Caco-2 (cell line): ENCODE measurements at regions not wholly inside any gene's neighbourhood (a gene's known extent, or its start where the extent isn't known, plus 50 kb on each side); places are given as distances from the start of the nearest gene placed in this dataset.

ENCODE experiments used
- BruUV-seq: library from RNA; stranded (reverse); fragments of 400-500 nt; replicated peaks from 2 replicates; lab custom pipeline; 2021; lab: Mats Ljungman, UMichigan
- CTCF ChIA-PET: fragments of 300-600 bp; sonication (Branson Sonifier 250); formaldehyde crosslinking; loops from one replicate; lab custom pipeline; 2022; ENCODE audit warnings: antibody characterized with exemption; lab: Charles Lee
- POLR2A ChIA-PET: fragments of 300-600 bp; sonication (Branson Sonifier 250); formaldehyde crosslinking; loops from one replicate; lab custom pipeline; 2022; ENCODE audit warnings: antibody characterized with exemption; lab: Charles Lee
- DNase-seq, 2 experiments: peaks; one replicate each; pipeline versions ENCODE4 v3.0.0 to v3.0.0-alpha.2; 2020 to 2022
- H3K27me3 ChIP-seq: replicated peaks from 2 replicates; pipeline ENCODE4 v1.6.0; 2011; ENCODE audit warnings: low read length; ENCODE audit not compliant: control insufficient read depth, insufficient read depth
- H3K36me3 ChIP-seq: 2 replicates; pipeline ENCODE4 v1.5.1; 2011; ENCODE audit warnings: low read length; ENCODE audit not compliant: control insufficient read depth, insufficient read depth
- H3K4me1 ChIP-seq: fragments of 250-450 bp; sonication (Bioruptor Pico); 2 replicates; pipeline ENCODE4 v1.5.1; 2020; ENCODE audit warnings: mild to moderate bottlenecking
- H3K4me3 ChIP-seq: 2 replicates; pipeline ENCODE4 v1.5.1; 2011; ENCODE audit warnings: low read depth, mild to moderate bottlenecking, control low read depth, low read length
- H3K9me3 ChIP-seq: fragments of 250-450 bp; sonication (Bioruptor Pico); 2 replicates; pipeline ENCODE4 v1.5.1; 2020; ENCODE audit warnings: mild to moderate bottlenecking, moderate library complexity
- H3K27ac Mint-ChIP-seq: one replicate; pipeline ENCODE4 v1.8.0; 2022; ENCODE audit warnings: mixed read lengths; ENCODE audit not compliant: unreplicated experiment
- H3K27me3 Mint-ChIP-seq: one replicate; pipeline ENCODE4 v1.8.0; 2022; ENCODE audit warnings: mixed read lengths; ENCODE audit not compliant: insufficient read depth, unreplicated experiment
- H3K36me3 Mint-ChIP-seq: one replicate; pipeline ENCODE4 v1.8.0; 2022; ENCODE audit warnings: mild to moderate bottlenecking, mixed read lengths; ENCODE audit not compliant: insufficient read depth, unreplicated experiment
- H3K4me1 Mint-ChIP-seq: one replicate; pipeline ENCODE4 v1.8.0; 2022; ENCODE audit warnings: low read depth, mixed read lengths; ENCODE audit not compliant: unreplicated experiment
- H3K4me3 Mint-ChIP-seq: one replicate; pipeline ENCODE4 v1.8.0; 2022; ENCODE audit warnings: mild to moderate bottlenecking, moderate library complexity, mixed read lengths; ENCODE audit not compliant: unreplicated experiment
- H3K9me3 Mint-ChIP-seq: one replicate; pipeline ENCODE4 v1.8.0; 2022; ENCODE audit warnings: mixed read lengths; ENCODE audit not compliant: unreplicated experiment
- intact Hi-C: fragments of 100-400 bp; cut with micrococcal nuclease; formaldehyde crosslinking; loops from one replicate; pipeline ENCODE4 v1.10.0; 2022; ENCODE audit not compliant: unreplicated experiment
- TF ChIP-seq, protein P1 (sequence below), 2 experiments: fragments of 200-600 bp in 1 of 2; IDR thresholded peaks; 1 replicate in 1 of 2; 2 replicates in 1 of 2; pipeline versions ENCODE4 v1.5.1 to v1.8.0; 2011 to 2022; ENCODE audit warnings: antibody characterized with exemption in 1 of 2, control low read depth in 1 of 2, inconsistent platforms in 1 of 2, low read depth in 1 of 2, low read length in 1 of 2, mild to moderate bottlenecking in 1 of 2, moderate library complexity in 1 of 2; ENCODE audit not compliant: insufficient read depth in 1 of 2, severe bottlenecking in 1 of 2, unreplicated experiment in 1 of 2

DNA sequence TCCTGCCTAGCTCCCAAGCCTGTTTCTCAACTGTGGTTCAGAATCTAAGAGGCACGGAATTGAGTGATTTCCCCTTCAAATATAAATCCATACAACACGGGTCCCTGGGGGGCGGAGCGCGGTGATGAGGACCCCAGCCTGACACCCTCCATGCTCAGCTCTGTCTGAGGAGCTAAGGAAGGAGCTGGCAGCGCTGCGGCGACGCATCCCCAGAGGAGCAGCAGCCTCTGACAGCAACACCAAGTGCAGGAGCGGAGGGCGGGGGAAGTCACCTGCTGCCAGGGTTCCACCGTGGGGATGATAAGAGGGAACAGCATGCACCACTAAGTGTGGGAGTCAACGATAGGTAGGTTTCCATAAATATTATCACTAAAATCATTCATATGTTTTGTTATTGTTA is 72.6 kb upstream of the VWC2 start:
- Mint-ChIP-seq H3K4me1 (no peaks in the 10 kb centered on the region), H3K36me3 (no peaks in the 10 kb centered on the region), H3K9me3 (no peaks in the 10 kb centered on the region), H3K27me3 (peaks cover 12% of the 10 kb centered on the region), H3K27ac (no peak overlapping the region), H3K4me3 (no peak overlapping the region)
- TF ChIP-seq, protein P1, sequence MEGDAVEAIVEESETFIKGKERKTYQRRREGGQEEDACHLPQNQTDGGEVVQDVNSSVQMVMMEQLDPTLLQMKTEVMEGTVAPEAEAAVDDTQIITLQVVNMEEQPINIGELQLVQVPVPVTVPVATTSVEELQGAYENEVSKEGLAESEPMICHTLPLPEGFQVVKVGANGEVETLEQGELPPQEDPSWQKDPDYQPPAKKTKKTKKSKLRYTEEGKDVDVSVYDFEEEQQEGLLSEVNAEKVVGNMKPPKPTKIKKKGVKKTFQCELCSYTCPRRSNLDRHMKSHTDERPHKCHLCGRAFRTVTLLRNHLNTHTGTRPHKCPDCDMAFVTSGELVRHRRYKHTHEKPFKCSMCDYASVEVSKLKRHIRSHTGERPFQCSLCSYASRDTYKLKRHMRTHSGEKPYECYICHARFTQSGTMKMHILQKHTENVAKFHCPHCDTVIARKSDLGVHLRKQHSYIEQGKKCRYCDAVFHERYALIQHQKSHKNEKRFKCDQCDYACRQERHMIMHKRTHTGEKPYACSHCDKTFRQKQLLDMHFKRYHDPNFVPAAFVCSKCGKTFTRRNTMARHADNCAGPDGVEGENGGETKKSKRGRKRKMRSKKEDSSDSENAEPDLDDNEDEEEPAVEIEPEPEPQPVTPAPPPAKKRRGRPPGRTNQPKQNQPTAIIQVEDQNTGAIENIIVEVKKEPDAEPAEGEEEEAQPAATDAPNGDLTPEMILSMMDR (IDR thresholded peaks at IDR 0.05; ENCODE audit: insufficient read depth in 1 of 2, low read depth in 1 of 2, low read length in 1 of 2, severe bottlenecking in 1 of 2, unreplicated experiment in 1 of 2), result no peak
- Histone ChIP-seq H3K36me3 (no peaks in the 10 kb centered on the region), H3K4me1 (no peaks in the 10 kb centered on the region), H3K9me3 (no peaks in the 10 kb centered on the region), H3K4me3 (no peak overlapping the region), H3K27me3 (no peaks in the 10 kb centered on the region)
- DNase-seq, result no peak
- ChIA-PET POLR2A (no interaction called here), CTCF (no interaction called here)
- BruUV-seq, result no TSS peak
- intact Hi-C loops, result loop anchor here (10.0 kb wide), 1 partner anchor 56 kb away; no protein-coding TSS in a partner anchor

DNA sequence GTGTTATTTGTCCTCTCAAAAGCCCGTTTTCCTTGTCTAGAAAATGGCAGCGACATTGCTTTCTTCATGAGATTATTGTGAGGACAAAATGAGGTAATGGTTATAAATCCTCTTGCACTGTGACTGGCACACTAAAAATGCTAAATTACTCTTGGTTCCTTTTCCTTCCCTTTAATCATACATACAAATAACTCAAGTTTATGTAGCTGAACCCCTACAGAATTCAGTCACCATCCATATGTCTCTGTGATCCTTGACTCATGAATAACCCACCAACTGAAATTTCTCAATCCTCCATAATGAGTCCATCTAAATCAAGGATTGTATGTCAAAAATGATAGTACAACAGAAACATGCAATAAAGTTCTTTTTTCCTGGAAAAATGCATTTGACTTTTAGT is 71.3 kb upstream of the VWC2 start:
- H3K4me3 Mint-ChIP-seq, result no peak overlapping the region
- TF ChIP-seq, protein P1 (IDR thresholded peaks at IDR 0.05; ENCODE audit: insufficient read depth in 1 of 2, low read depth in 1 of 2, low read length in 1 of 2, severe bottlenecking in 1 of 2, unreplicated experiment in 1 of 2), result no peak
- no peaks in the 10 kb centered on the region for H3K9me3 Mint-ChIP-seq
- no peaks in the 10 kb centered on the region for H3K4me1 Mint-ChIP-seq
- H3K27me3 Mint-ChIP-seq, result peaks cover 12% of the 10 kb centered on the region
- DNase-seq, result no peak
- no peak overlapping the region for H3K27ac Mint-ChIP-seq
- no peaks in the 10 kb centered on the region for H3K36me3 Mint-ChIP-seq
- ChIA-PET POLR2A (no interaction called here), CTCF (no interaction called here)
- Histone ChIP-seq H3K4me1 (no peaks in the 10 kb centered on the region), H3K36me3 (no peaks in the 10 kb centered on the region), H3K4me3 (no peak overlapping the region), H3K27me3 (no peaks in the 10 kb centered on the region), H3K9me3 (no peaks in the 10 kb centered on the region)
- no TSS peak for BruUV-seq
- intact Hi-C loops, result loop anchor here (10.0 kb wide), 1 partner anchor 57 kb away; no protein-coding TSS in a partner anchor

DNA sequence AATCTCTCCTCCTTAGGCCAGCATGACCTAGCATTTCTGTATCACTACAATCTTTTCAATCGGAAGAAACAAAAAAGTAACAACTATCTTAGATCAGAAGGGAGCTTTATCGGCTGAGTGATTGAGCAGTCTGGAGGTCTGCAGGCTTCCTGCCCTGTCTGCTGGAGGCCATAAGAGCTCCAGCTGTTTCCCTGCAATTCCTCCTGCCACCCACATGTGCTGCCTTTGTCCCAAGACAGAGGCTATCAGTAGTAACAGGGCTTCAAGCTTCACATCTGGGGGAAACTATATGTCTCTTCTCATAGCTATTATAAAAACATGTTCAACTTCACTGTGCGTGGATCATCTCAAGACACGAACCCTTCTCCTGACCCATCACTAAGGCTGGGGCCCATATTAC is 70.1 kb upstream of the VWC2 start:
- Histone ChIP-seq H3K4me3 (no peak overlapping the region), H3K9me3 (no peaks in the 10 kb centered on the region), H3K36me3 (no peaks in the 10 kb centered on the region), H3K4me1 (no peaks in the 10 kb centered on the region), H3K27me3 (no peaks in the 10 kb centered on the region)
- Mint-ChIP-seq H3K4me3 (no peak overlapping the region), H3K27me3 (peaks cover 12% of the 10 kb centered on the region), H3K27ac (no peak overlapping the region), H3K36me3 (no peaks in the 10 kb centered on the region), H3K9me3 (no peaks in the 10 kb centered on the region), H3K4me1 (no peaks in the 10 kb centered on the region)
- POLR2A ChIA-PET, result no interaction called here
- no peak for DNase-seq
- TF ChIP-seq, protein P1 (IDR thresholded peaks at IDR 0.05; ENCODE audit: insufficient read depth in 1 of 2, low read depth in 1 of 2, low read length in 1 of 2, severe bottlenecking in 1 of 2, unreplicated experiment in 1 of 2), result no peak
- intact Hi-C loops, result loop anchor here (10.0 kb wide), 1 partner anchor 59 kb away; no protein-coding TSS in a partner anchor
- CTCF ChIA-PET, result no interaction called here
- BruUV-seq, result no TSS peak
